SU-DHL-6 (cell line): ENCODE measurements at regions not wholly inside any gene's neighbourhood (a gene's known extent, or its start where the extent isn't known, plus 50 kb on each side); places are given as distances from the start of the nearest gene placed in this dataset.

Source experiments
- H2AFZ ChIP-seq: fragments of 200-600 bp; sonication (generic); 2 replicates; pipeline ENCODE4 v1.6.1; 2014; ENCODE audit warnings: low read depth, mild to moderate bottlenecking, moderate library complexity, mixed read lengths, antibody characterized with exemption, low read length; ENCODE audit not compliant: severe bottlenecking
- H3F3A ChIP-seq: fragments of 200-600 bp; shearing (Covaris generic); 2 replicates; pipeline ENCODE4 v1.6.0; 2016; ENCODE audit warnings: antibody characterized with exemption, mild to moderate bottlenecking; ENCODE audit not compliant: insufficient read depth
- H3K27ac ChIP-seq: fragments of 200-600 bp; sonication (generic); 2 replicates; pipeline ENCODE4 v1.5.1; 2016; ENCODE audit warnings: low read depth, mild to moderate bottlenecking, low read length, moderate library complexity, mixed read lengths
- H3K27me3 ChIP-seq: fragments of 200-600 bp; sonication (generic), shearing (Covaris generic); 2 replicates; pipeline ENCODE4 v1.6.0; 2014; ENCODE audit warnings: mild to moderate bottlenecking, low read length
- H3K36me3 ChIP-seq: fragments of 200-600 bp; sonication (generic); 2 replicates; pipeline ENCODE4 v1.6.1; 2014; ENCODE audit warnings: mild to moderate bottlenecking, low read length, mixed read lengths
- H3K4me2 ChIP-seq: fragments of 300-600, 200-600 bp; shearing (Covaris generic), sonication (generic); 2 replicates; pipeline ENCODE4 v1.6.0; 2014; ENCODE audit warnings: low read length, low read depth, mild to moderate bottlenecking; ENCODE audit not compliant: poor library complexity, severe bottlenecking
- H3K4me3 ChIP-seq: fragments of 200-600 bp; sonication (generic); 2 replicates; pipeline ENCODE4 v1.5.1; 2014; ENCODE audit warnings: antibody characterized with exemption, low read length, mild to moderate bottlenecking, mixed read lengths; ENCODE audit not compliant: insufficient read depth, poor library complexity, severe bottlenecking
- H3K79me2 ChIP-seq: fragments of 200-600 bp; sonication (generic); 2 replicates; pipeline ENCODE4 v1.6.1; 2014; ENCODE audit warnings: mild to moderate bottlenecking, low read length, moderate library complexity; ENCODE audit not compliant: insufficient read depth
- H3K9ac ChIP-seq: fragments of 200-600 bp; sonication (generic); 2 replicates; pipeline ENCODE4 v1.7.0; 2014; ENCODE audit warnings: mild to moderate bottlenecking, low read length
- H3K9me2 ChIP-seq: fragments of 200-600 bp; sonication (generic); replicated peaks from 2 replicates; pipeline ENCODE4 v1.6.1; 2014; ENCODE audit warnings: low read length; ENCODE audit not compliant: insufficient read depth
- H3K9me3 ChIP-seq: fragments of 200-600 bp; sonication (generic); 2 replicates; pipeline ENCODE4 v1.6.1; 2014; ENCODE audit warnings: low read length, mixed read lengths; ENCODE audit not compliant: insufficient read depth
- H4K20me1 ChIP-seq: fragments of 200-600 bp; sonication (generic); 2 replicates; pipeline ENCODE4 v1.6.1; 2014; ENCODE audit warnings: low read depth, mild to moderate bottlenecking, antibody characterized with exemption, low read length, moderate library complexity, mixed read lengths
- CTCF ChIP-seq: fragments of 200-600 bp; sonication (generic); IDR thresholded peaks from one replicate; pipeline ENCODE4 v1.5.1; 2017; ENCODE audit warnings: antibody characterized with exemption, mild to moderate bottlenecking, low read length, moderate library complexity; ENCODE audit not compliant: insufficient read depth, poor library complexity, severe bottlenecking
- EZH2phosphoT487 ChIP-seq: fragments of 200-600 bp; sonication (generic), shearing (Covaris generic); conservative IDR thresholded peaks from 2 replicates; pipeline ENCODE4 v1.6.1; 2018; ENCODE audit warnings: mild to moderate bottlenecking, antibody characterized with exemption, low read length, moderate library complexity, mixed read lengths

- H3F3A ChIP-seq = no peaks in the 10 kb centered on the region
- H3K27ac ChIP-seq = no peak overlapping the region
- H3K9ac ChIP-seq = no peak overlapping the region
- no peaks in the 10 kb centered on the region for H3K9me2 ChIP-seq
- H3K27me3 ChIP-seq = no peaks in the 10 kb centered on the region
- no peaks in the 10 kb centered on the region for H3K36me3 ChIP-seq
- H3K4me3 ChIP-seq = no peak overlapping the region
- no peak for TF ChIP-seq CTCF
- no peak for TF ChIP-seq EZH2phosphoT487
- no peaks in the 10 kb centered on the region for H3K79me2 ChIP-seq
- no peak overlapping the region for H2AFZ ChIP-seq
- H3K9me3 ChIP-seq = no peaks in the 10 kb centered on the region
- no peak overlapping the region for H3K4me2 ChIP-seq
- H4K20me1 ChIP-seq = no peaks in the 10 kb centered on the region
These were observed 75.0 kb upstream of the CALM2 start for GRCh38 chr2:47251404-47251675.

GRCh38 chr2:47250586-47251403 lies 74.5 kb upstream of the CALM2 start:
- no peak overlapping the region for H3K9ac ChIP-seq
- H2AFZ ChIP-seq = no peak overlapping the region
- no peaks in the 10 kb centered on the region for H3K27me3 ChIP-seq
- no peak overlapping the region for H3K27ac ChIP-seq
- H3K9me2 ChIP-seq = no peaks in the 10 kb centered on the region
- TF ChIP-seq CTCF = no peak
- no peak for TF ChIP-seq EZH2phosphoT487
- no peaks in the 10 kb centered on the region for H3K9me3 ChIP-seq
- H3K4me3 ChIP-seq = no peak overlapping the region
- H3F3A ChIP-seq = no peaks in the 10 kb centered on the region
- H3K36me3 ChIP-seq = no peaks in the 10 kb centered on the region
- H4K20me1 ChIP-seq = no peaks in the 10 kb centered on the region
- no peak overlapping the region for H3K4me2 ChIP-seq
- H3K79me2 ChIP-seq = no peaks in the 10 kb centered on the region

GRCh38 chr2:47249931-47250330 lies 73.6 kb upstream of the CALM2 start:
- H3K9me3 ChIP-seq = no peaks in the 10 kb centered on the region
- H3K36me3 ChIP-seq = no peaks in the 10 kb centered on the region
- H3K9ac ChIP-seq = no peak overlapping the region
- H4K20me1 ChIP-seq = no peaks in the 10 kb centered on the region
- H3K27ac ChIP-seq = no peak overlapping the region
- no peak overlapping the region for H3K4me2 ChIP-seq
- no peaks in the 10 kb centered on the region for H3K9me2 ChIP-seq
- TF ChIP-seq CTCF = no peak
- TF ChIP-seq EZH2phosphoT487 = no peak
- H3K4me3 ChIP-seq = no peak overlapping the region
- H3K79me2 ChIP-seq = no peaks in the 10 kb centered on the region
- H3K27me3 ChIP-seq = no peaks in the 10 kb centered on the region
- H2AFZ ChIP-seq = no peak overlapping the region
- no peaks in the 10 kb centered on the region for H3F3A ChIP-seq
